ENCODE measurements at regions not wholly inside any gene's neighbourhood (a gene's known extent, or its start where the extent isn't known, plus 50 kb on each side); places are given as distances from the start of the nearest gene placed in this dataset.
"Not testable (repeated sequence)": the region's sequence is repeated elsewhere in the genome, so short reads cannot be mapped to it uniquely, and the experiment has no call there.

GRCh38 chr10:9069136-9069535, 1014.6 kb downstream of the GATA3 start:
- FAIRE-seq, result no peak

DNA sequence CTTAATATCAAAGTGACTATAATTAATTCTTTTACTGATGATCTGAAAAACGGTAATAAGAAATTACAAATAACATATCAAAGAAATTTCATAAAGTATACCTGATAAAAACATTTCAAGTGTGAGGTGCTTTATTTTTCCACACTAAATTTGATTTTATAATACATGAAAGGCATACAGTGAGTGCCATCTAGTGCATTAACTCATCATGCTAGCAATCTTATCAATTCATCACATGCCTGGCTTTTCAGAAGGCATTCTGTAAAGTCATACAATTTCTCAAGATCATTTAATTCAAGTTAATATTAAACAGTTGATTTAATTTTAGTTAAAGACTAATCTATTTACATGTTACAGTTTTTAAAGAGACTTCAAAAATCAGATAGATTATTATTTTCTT, 1020.9 kb downstream of the GATA3 start:
- FAIRE-seq, result no peak

GRCh38 chr10:9076066-9076465, 1021.6 kb downstream of the GATA3 start:
- no peak for FAIRE-seq

- FAIRE-seq, result no peak
Measured at GRCh38 chr10:9081253-9081652, 1026.8 kb downstream of the GATA3 start.

- no peak for FAIRE-seq
Measured at GRCh38 chr10:9081961-9082360, 1027.5 kb downstream of the GATA3 start.

DNA sequence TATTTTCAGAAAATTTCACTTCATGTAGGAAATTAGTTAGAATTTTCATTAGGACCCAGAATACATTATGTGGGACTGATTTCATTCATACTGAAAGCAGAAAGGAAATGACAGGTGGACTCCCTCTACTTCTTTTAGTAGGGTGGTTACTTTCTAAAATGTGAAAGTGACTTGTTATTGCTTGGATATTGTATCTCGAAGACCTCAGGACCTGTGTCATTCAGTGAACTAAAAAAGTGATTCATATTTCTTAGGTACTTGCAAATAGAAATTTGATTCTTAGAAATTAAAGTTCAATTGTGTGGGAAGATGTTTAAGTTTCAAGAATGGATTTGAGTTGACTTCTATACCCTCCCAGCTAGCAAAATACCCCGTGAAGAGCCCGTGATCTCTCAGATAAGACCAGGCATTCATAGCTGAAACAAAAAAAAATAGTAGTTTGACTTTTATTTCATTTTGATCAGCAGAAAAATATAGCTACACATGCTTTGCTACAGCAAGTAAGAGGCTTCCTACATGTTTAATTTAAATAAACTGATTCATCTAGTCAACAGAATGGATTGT, 1037.1 kb downstream of the GATA3 start:
- no peak for FAIRE-seq

- FAIRE-seq, result no peak
Measured at GRCh38 chr10:9096288-9096687, 1041.8 kb downstream of the GATA3 start.

- no peak for FAIRE-seq
Measured at GRCh38 chr10:9097206-9097990, 1042.9 kb downstream of the GATA3 start.

GRCh38 chr10:9097991-9098306, 1043.5 kb downstream of the GATA3 start:
- no peak for FAIRE-seq

DNA sequence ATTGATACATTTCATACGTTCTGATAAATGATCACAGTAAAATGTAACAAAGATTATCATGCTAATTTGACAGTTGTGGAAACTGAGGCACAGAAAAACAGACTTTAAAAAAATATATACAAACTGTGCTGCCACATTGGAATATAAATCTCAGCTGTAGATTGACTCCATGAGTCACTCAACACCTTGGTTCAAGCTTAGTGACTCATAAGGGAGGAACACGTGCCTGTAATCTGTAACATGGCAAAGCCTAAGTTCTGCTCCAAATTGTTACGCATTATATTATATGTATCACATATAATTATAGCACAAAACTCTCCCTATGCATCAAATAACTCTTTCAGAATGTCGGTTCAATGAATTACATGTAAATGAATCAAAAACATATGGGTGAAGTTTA, 1047.5 kb downstream of the GATA3 start:
- no peak for FAIRE-seq

- FAIRE-seq, result no peak
Measured at GRCh38 chr10:9103301-9103700, 1048.8 kb downstream of the GATA3 start.

GRCh38 chr10:9111976-9112375, 1057.5 kb downstream of the GATA3 start:
- FAIRE-seq, result no peak

DNA sequence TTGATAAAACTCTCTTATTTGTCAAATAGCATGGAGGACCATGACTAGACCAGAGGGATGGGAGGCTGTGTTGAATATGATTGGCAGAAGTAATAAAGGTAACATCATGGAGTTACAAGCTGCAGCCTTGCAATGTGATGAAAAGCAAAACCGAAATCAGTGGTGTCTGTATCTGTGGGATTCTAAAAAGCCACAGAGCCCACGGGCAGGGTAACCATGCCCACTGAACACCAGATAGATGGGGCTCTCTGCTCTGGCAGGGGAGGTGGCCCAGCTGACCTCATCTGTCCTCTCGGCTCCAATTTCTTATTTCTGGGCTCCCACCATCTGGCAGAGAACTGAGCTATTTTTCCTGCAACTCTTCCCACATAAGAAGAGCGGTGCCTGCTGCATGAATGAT, 1072.2 kb downstream of the GATA3 start:
- FAIRE-seq, result no peak

DNA sequence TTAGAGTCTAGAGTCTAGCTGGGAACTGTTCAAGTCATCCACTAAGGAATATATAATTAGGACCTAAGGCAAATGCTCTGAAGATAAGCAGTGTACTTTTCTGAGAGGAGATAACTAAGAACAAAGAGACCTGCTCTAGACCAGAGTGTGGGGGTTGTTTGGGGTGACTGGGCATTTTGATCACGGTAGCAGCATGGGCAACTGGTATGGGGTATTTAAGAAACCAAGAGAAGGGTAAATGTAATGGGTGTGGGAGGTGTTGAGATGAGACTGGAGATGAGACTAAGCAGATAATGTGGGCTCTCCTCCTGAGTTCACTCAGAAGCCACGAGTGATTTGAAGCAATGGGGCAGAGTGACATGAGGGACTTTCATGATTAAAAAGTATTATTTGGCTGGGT, 1082.9 kb downstream of the GATA3 start:
- no peak for FAIRE-seq

DNA sequence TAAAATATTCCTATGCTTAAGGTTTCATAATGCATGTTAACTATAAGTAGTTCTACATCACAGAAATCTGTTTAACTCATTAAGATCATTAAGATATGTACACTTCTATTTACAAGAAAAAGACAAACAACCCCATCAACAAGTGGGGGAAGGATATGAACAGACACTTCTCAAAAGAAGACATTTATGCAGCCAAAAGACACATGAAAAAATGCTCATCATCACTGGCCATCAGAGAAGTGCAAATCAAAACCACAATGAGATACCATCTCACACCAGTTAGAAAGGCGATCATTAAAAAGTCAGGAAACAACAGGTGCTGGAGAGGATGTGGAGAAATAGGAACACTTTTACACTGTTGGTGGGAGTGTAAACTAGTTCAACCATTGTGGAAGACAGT, 1084.3 kb downstream of the GATA3 start:
- FAIRE-seq, result not testable (repeated sequence)

GRCh38 chr10:9140373-9140772, 1085.9 kb downstream of the GATA3 start:
- no peak for FAIRE-seq

GRCh38 chr10:9147475-9147874, 1093.0 kb downstream of the GATA3 start:
- no peak for FAIRE-seq

DNA sequence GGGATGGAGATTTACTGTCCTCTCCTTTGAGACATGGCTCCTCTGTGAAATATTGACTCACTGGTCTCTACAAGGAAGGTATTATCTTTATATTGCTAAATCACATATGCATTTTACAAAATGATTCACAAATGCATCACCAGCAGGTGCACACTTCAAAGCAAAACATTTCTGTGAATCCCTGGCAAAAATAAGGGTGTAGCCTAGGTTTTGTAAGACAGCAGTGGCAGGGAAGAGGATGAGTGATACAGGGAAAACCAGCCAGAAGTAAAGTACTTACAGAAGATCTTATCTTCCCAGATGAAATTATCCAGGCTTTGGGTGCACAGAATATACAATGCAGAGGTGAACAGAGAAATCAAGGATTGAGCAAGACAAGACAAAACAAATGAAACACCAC, 1094.6 kb downstream of the GATA3 start:
- FAIRE-seq, result no peak

DNA sequence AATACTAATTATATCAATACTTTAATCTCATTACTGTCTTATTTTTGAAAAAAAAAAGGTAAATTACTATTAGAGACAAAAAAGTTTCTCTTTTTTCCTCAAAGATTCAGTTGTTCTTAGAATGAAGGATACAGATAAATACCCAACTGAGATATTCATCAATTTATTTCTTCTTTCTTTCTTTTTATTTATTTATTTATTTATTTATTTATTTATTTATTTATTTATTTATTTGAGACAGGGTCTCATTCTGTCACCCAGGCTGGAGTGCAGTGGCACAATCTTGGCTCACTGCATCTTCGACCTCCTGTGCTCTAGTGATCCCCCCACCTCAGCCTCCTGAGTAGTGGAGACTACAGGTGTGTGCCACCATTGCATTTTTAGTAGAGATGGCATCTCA, 1098.6 kb downstream of the GATA3 start:
- FAIRE-seq, result not testable (repeated sequence)

GRCh38 chr10:9157656-9158055, 1103.2 kb downstream of the GATA3 start:
- FAIRE-seq, result no peak

DNA sequence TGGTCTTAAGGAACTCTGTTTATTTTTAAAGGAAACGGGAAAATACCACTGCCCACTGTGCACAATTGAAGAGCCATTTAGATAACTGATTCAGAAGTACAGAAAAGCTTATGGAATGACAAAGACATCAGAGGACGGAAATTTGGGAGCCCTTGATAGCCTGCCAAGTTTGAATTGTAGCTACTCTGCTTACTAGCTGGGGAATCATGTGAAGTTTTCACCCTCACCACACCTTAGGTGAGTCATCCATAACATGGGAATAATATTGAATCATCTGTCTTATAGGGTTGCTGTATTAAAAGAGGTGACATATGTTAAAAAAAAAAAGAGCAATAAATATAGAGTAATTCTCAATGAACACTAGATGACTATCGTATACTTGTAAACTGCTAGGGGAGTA, 1104.2 kb downstream of the GATA3 start:
- FAIRE-seq, result no peak

- no peak for FAIRE-seq
Measured at GRCh38 chr10:9160275-9160674, 1105.8 kb downstream of the GATA3 start.

DNA sequence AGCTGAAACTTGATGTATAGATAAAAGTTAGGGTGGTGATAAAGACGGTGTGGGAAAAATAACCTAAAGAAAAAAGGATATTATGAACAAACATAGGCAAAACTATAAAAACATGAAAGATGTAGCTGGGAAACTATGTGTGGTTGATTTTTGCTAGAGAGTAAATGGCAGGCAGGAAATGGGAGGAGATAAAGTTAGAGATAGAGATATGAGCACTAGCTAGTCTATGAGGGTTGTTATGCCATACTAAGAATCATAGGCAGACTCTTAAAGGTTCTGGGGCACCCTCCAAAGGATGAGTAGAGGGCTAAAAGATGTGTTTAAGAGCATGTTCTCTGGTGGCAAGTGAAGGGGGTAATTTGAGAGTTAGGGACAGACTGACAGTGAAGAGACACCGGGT, 1109.2 kb downstream of the GATA3 start:
- FAIRE-seq, result no peak

GRCh38 chr10:9166770-9167169, 1112.3 kb downstream of the GATA3 start:
- FAIRE-seq, result no peak

- FAIRE-seq, result no peak
Measured at GRCh38 chr10:9172276-9172675, 1117.8 kb downstream of the GATA3 start.
